HG03342 (cell line): ENCODE measurements at regions not wholly inside any gene's neighbourhood (a gene's known extent, or its start where the extent isn't known, plus 50 kb on each side); places are given as distances from the start of the nearest gene placed in this dataset.

Experiments
- ATAC-seq: cut with Tn5 transposase; IDR thresholded peaks from one replicate; pipeline ENCODE4 v1.9.1; 2021; ENCODE audit warnings: mild to moderate bottlenecking, moderate library complexity; ENCODE audit not compliant: unreplicated experiment

GRCh38 chr11:119550053-119550752 is 127.2 kb upstream of the THY1 start:
- no peak for ATAC-seq

- no peak for ATAC-seq
Measured at GRCh38 chr11:119547511-119547910, 124.5 kb upstream of the THY1 start.

- no peak for ATAC-seq
Measured at GRCh38 chr11:119545978-119546915, 123.3 kb upstream of the THY1 start.

- ATAC-seq: no peak
Measured at GRCh38 chr11:119540370-119541125, 117.6 kb upstream of the THY1 start.

- ATAC-seq: no peak
Measured at GRCh38 chr11:119539583-119539982, 116.6 kb upstream of the THY1 start.

GRCh38 chr11:119538753-119539152 is 115.8 kb upstream of the THY1 start:
- ATAC-seq: no peak

GRCh38 chr11:119537306-119538253 is 114.6 kb upstream of the THY1 start:
- no peak for ATAC-seq

GRCh38 chr11:119536801-119537200 is 113.8 kb upstream of the THY1 start:
- ATAC-seq: no peak

- no peak for ATAC-seq
Measured at GRCh38 chr11:119533921-119534736, 111.2 kb upstream of the THY1 start.

GRCh38 chr11:119533462-119533861 is 110.5 kb upstream of the THY1 start:
- ATAC-seq: no peak

GRCh38 chr11:119532551-119532950 is 109.6 kb upstream of the THY1 start:
- ATAC-seq: no peak

- no peak for ATAC-seq
Measured at GRCh38 chr11:119531623-119532022, 108.7 kb upstream of the THY1 start.

GRCh38 chr11:119531056-119531455 is 108.1 kb upstream of the THY1 start:
- no peak for ATAC-seq

GRCh38 chr11:119530509-119530908 is 107.5 kb upstream of the THY1 start:
- no peak for ATAC-seq

- ATAC-seq: no peak
Measured at GRCh38 chr11:119529936-119530335, 107.0 kb upstream of the THY1 start.

- ATAC-seq: no peak
Measured at GRCh38 chr11:119529063-119529845, 106.3 kb upstream of the THY1 start.

GRCh38 chr11:119525867-119526196 is 102.9 kb upstream of the THY1 start:
- ATAC-seq: no peak

- ATAC-seq: no peak
Measured at GRCh38 chr11:119525180-119525866, 102.4 kb upstream of the THY1 start.
